NOMO-1 (cell line): ENCODE measurements at regions not wholly inside any gene's neighbourhood (a gene's known extent, or its start where the extent isn't known, plus 50 kb on each side); places are given as distances from the start of the nearest gene placed in this dataset.
A peak's percentile ranks its signal among the peaks of the same experiment; 100 is the strongest.

ENCODE experiments used
- DNase-seq, 2 experiments: peaks; one replicate each; lab custom pipeline; 2025; ENCODE audit not compliant: unreplicated experiment in 2 of 2; lab: John Stamatoyannopoulos, UW

GRCh38 chrX:79300856-79301255 is 66.3 kb downstream of the ITM2A start:
- DNase-seq: no peak

GRCh38 chrX:79290596-79290995 is 76.5 kb downstream of the ITM2A start:
- no peak for DNase-seq

- no peak for DNase-seq
These were observed 78.4 kb downstream of the ITM2A start for GRCh38 chrX:79288733-79289132.

GRCh38 chrX:79287724-79288123 is 79.4 kb downstream of the ITM2A start:
- no peak for DNase-seq

GRCh38 chrX:79281775-79282174 is 85.4 kb downstream of the ITM2A start:
- no peak for DNase-seq

GRCh38 chrX:79270401-79270800 is 96.7 kb downstream of the ITM2A start:
- DNase-seq: peak; percentile 43 to 46

- no peak for DNase-seq
These were observed 98.3 kb downstream of the ITM2A start for GRCh38 chrX:79268788-79269187.

- no peak for DNase-seq
These were observed 100.4 kb downstream of the ITM2A start for GRCh38 chrX:79266702-79267101.

- DNase-seq: no peak
These were observed 103.6 kb downstream of the ITM2A start for GRCh38 chrX:79263550-79263949.

GRCh38 chrX:79259073-79259689 is 108.0 kb downstream of the ITM2A start:
- no peak for DNase-seq

GRCh38 chrX:79243691-79244090 is 99.2 kb downstream of the GPR174 start:
- DNase-seq: no peak

GRCh38 chrX:79235899-79236298 is 91.4 kb downstream of the GPR174 start:
- DNase-seq: no peak

- DNase-seq: no peak
These were observed 87.2 kb downstream of the GPR174 start for GRCh38 chrX:79231662-79232061.
